Gastroesophageal sphincter (tissue), 4 donors: ENCODE measurements at regions not wholly inside any gene's neighbourhood (a gene's known extent, or its start where the extent isn't known, plus 50 kb on each side); places are given as distances from the start of the nearest gene placed in this dataset.

ENCODE experiments used
- ATAC-seq: fragments of 150-250 bp; one replicate; pipeline ENCODE4 v1.9.1; 2016; ENCODE audit warnings: mild to moderate bottlenecking, moderate library complexity
- H3K27ac ChIP-seq, 4 donors: fragments of 200-600 bp; sonication (generic) in 3 of 4; 1 replicate in 3 of 4; 2 replicates in 1 of 4; pipeline ENCODE4 v1.5.1; 2016 to 2019
- H3K27me3 ChIP-seq: fragments of 200-600 bp; sonication (generic); one replicate; pipeline ENCODE4 v1.5.1; 2019
- H3K36me3 ChIP-seq, 2 donors: fragments of 200-600 bp; sonication (generic); one replicate each; pipeline ENCODE4 v1.5.1; 2019; ENCODE audit warnings: control low read depth in 1 of 2
- H3K4me1 ChIP-seq, 3 donors: fragments of 200-600 bp; sonication (generic); 1 replicate in 2 of 3; 2 replicates in 1 of 3; pipeline ENCODE4 v1.5.1; 2016 to 2019; ENCODE audit warnings: control low read depth in 2 of 3
- H3K4me3 ChIP-seq, 2 donors: fragments of 200-600 bp; sonication (generic); one replicate each; pipeline ENCODE4 v1.5.1; 2019; ENCODE audit warnings: mild to moderate bottlenecking in 1 of 2, moderate library complexity in 1 of 2
- H3K9me3 ChIP-seq, 3 donors: fragments of 200-600 bp; sonication (generic); one replicate each; pipeline ENCODE4 v1.5.1; 2017 to 2019; ENCODE audit warnings: control low read depth in 2 of 3
- CTCF ChIP-seq, 4 experiments: fragments of 200-600 bp in 2 of 4; fragments of 450-650 bp in 2 of 4; sonication (generic) in 1 of 4; IDR thresholded peaks; one replicate each; pipeline ENCODE4 v1.5.1; 2017 to 2019; ENCODE audit warnings: antibody characterized with exemption in 4 of 4, mild to moderate bottlenecking in 2 of 4, moderate library complexity in 2 of 4
- EP300 ChIP-seq: sonication (generic); formaldehyde crosslinking; IDR thresholded peaks from one replicate; pipeline ENCODE4 v1.6.1; 2017; ENCODE audit warnings: antibody characterized with exemption, mild to moderate bottlenecking
- POLR2A ChIP-seq, 2 donors: fragments of 450-650 bp; IDR thresholded peaks; one replicate each; pipeline ENCODE4 v1.6.1; 2017; ENCODE audit warnings: antibody characterized with exemption in 2 of 2, mild to moderate bottlenecking in 2 of 2, moderate library complexity in 1 of 2
- POLR2AphosphoS5 ChIP-seq: sonication (generic); formaldehyde crosslinking; IDR thresholded peaks from one replicate; pipeline ENCODE4 v1.6.1; 2017; ENCODE audit warnings: antibody characterized with exemption
- WGBS, 2 donors: methylation state at CpG; one replicate each; pipeline ENCODE4 v1.1.5; 2018; ENCODE audit warnings: low coverage in 1 of 2; 5-methylcytosine and 5-hydroxymethylcytosine counted together

GRCh38 chr12:71060426-71060825 is 97.4 kb downstream of the TSPAN8 start:
- Histone ChIP-seq H3K27ac (no peak overlapping the region), H3K27me3 (no peaks in the 10 kb centered on the region), H3K4me1 (no peaks in the 10 kb centered on the region), H3K36me3 (no peaks in the 10 kb centered on the region), H3K9me3 (no peaks in the 10 kb centered on the region), H3K4me3 (no peak overlapping the region)
- ATAC-seq: no peak
- TF ChIP-seq POLR2AphosphoS5 (no peak), CTCF (IDR thresholded peaks at IDR 0.05) (no peak), POLR2A (IDR thresholded peaks at IDR 0.05) (no peak), EP300 (no peak)
- 83 to 91% methylated on average over 3 to 4 of the region's 4 CpGs for WGBS, 2 donors

GRCh38 chr12:71057330-71057729 is 100.5 kb downstream of the TSPAN8 start:
- no peaks in the 10 kb centered on the region for H3K4me1 ChIP-seq
- TF ChIP-seq POLR2A (IDR thresholded peaks at IDR 0.05): no peak
- no peak for TF ChIP-seq CTCF (IDR thresholded peaks at IDR 0.05)
- no peak for TF ChIP-seq POLR2AphosphoS5
- TF ChIP-seq EP300: no peak
- H3K9me3 ChIP-seq: no peaks in the 10 kb centered on the region
- no peak overlapping the region for H3K27ac ChIP-seq
- WGBS, 2 donors: 51 to 67% methylated on average over 2 of the region's 2 CpGs
- H3K4me3 ChIP-seq: no peak overlapping the region
- H3K27me3 ChIP-seq: no peaks in the 10 kb centered on the region
- H3K36me3 ChIP-seq: no peaks in the 10 kb centered on the region
- no peak for ATAC-seq

- 40 to 42% methylated on average over 2 of the region's 2 CpGs for WGBS, 2 donors
- no peaks in the 10 kb centered on the region for H3K36me3 ChIP-seq
- H3K27ac ChIP-seq: no peak overlapping the region
- H3K9me3 ChIP-seq: no peaks in the 10 kb centered on the region
- TF ChIP-seq EP300 (no peak), POLR2A (IDR thresholded peaks at IDR 0.05) (no peak), CTCF (IDR thresholded peaks at IDR 0.05) (no peak), POLR2AphosphoS5 (no peak)
- no peak for ATAC-seq
- no peaks in the 10 kb centered on the region for H3K27me3 ChIP-seq
- no peak overlapping the region for H3K4me3 ChIP-seq
- no peaks in the 10 kb centered on the region for H3K4me1 ChIP-seq
Measured at GRCh38 chr12:71054551-71054950, 103.2 kb downstream of the TSPAN8 start.

GRCh38 chr12:71046215-71046614 is 111.6 kb downstream of the TSPAN8 start:
- no peak overlapping the region for H3K27ac ChIP-seq
- no peak for TF ChIP-seq CTCF (IDR thresholded peaks at IDR 0.05)
- no peak for TF ChIP-seq EP300
- no peak for TF ChIP-seq POLR2AphosphoS5
- TF ChIP-seq POLR2A (IDR thresholded peaks at IDR 0.05): no peak
- no peak overlapping the region for H3K4me3 ChIP-seq
- H3K36me3 ChIP-seq: no peaks in the 10 kb centered on the region
- H3K9me3 ChIP-seq: no peaks in the 10 kb centered on the region
- no peak for ATAC-seq
- H3K27me3 ChIP-seq: no peaks in the 10 kb centered on the region
- no peaks in the 10 kb centered on the region for H3K4me1 ChIP-seq

- H3K4me3 ChIP-seq: no peak overlapping the region
- no peaks in the 10 kb centered on the region for H3K9me3 ChIP-seq
- WGBS, 2 donors: 33 to 67% methylated on average over 1 of the region's 1 CpG
- no peaks in the 10 kb centered on the region for H3K27me3 ChIP-seq
- no peaks in the 10 kb centered on the region for H3K36me3 ChIP-seq
- H3K27ac ChIP-seq: no peak overlapping the region
- no peaks in the 10 kb centered on the region for H3K4me1 ChIP-seq
- TF ChIP-seq EP300 (no peak), CTCF (IDR thresholded peaks at IDR 0.05) (no peak), POLR2A (IDR thresholded peaks at IDR 0.05) (no peak), POLR2AphosphoS5 (no peak)
- peak; percentile 25 for ATAC-seq
Measured at GRCh38 chr12:71045781-71046180, 112.0 kb downstream of the TSPAN8 start.
